Islet of Langerhans (tissue), 1 donor: ENCODE measurements at regions not wholly inside any gene's neighbourhood (a gene's known extent, or its start where the extent isn't known, plus 50 kb on each side); places are given as distances from the start of the nearest gene placed in this dataset.
A peak's percentile ranks its signal among the peaks of the same experiment; 100 is the strongest.

ENCODE experiments used
- FAIRE-seq: peaks from one replicate; lab custom pipeline; 2011; peaks lifted over from hg19 to GRCh38; lab: Jason Lieb, UNC

DNA sequence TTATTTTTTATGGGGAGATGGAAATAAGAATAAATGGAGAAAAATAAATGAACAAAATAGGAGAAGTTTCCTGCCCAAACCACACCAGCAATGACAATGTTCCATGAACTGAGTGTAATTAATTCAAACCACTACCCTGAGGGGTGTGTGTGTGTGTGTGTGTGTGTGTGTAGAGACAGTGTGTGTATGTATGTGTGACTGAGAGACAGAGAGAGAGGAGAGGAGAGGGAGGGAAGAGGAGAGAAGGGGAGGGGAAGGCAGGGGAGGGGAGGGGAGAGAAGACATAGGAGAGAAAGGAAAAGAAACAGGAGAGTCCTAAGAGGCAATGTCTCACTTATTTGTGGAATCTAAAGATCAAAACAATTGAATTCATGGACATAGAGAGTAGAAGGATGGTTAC is 65.0 kb upstream of the POU2AF1 start:
- no peak for FAIRE-seq

DNA sequence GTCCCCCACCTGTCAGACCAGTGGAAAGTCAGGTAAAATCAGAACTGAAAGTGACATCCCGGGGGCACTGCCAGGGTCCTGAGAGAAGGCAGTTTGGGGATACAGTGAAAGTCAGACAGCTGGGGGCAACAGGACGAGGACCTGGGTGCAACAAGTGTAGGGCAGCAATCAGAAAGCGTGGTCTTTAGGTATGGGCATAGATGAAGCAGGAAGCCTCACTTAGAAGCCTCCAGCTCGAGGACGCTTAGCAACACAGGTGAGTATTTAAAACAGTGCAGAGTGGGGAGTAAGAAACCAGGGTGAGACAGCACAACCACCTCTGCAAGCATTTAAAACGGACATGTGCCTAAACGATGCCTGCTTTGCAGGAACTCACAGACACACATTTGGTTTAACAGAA is 64.6 kb upstream of the POU2AF1 start:
- FAIRE-seq = no peak

DNA sequence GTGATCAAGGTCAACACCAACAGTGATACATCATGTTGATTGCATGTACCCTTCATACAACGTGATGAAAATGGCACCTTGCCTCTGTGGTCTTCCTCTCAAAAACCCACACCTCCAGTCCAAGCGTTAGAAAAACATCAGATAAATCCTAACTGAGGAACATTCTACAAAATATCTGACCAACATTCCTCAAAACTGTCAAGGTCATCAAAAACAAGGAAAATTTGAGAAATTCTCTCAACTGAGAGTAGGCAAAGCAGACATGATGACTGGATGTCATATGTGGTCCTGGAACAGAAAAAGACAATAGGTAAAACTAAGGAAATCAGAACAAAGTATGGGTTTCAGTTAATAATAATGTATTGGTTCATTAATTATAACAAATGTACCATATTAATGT is 64.0 kb upstream of the POU2AF1 start:
- FAIRE-seq = no peak

DNA sequence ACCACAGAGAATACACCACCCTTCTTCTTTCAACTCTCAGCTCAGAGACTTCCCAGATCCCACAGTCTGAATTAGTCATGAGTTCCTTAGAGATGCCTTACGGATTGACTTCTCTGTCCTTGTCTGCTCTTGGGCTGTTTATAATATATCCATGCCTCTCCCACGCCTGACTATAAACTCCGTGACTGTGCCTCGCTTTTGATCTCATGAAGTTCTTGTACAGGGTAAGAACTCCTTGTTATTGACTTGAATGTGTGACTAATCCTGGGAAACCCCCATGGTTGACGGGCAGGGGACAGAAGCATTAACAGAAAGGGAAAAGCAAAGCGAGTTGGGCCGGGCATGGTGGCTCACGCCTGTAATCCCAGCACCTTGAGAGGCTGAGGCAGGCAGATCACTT is 62.4 kb upstream of the POU2AF1 start:
- no peak for FAIRE-seq

DNA sequence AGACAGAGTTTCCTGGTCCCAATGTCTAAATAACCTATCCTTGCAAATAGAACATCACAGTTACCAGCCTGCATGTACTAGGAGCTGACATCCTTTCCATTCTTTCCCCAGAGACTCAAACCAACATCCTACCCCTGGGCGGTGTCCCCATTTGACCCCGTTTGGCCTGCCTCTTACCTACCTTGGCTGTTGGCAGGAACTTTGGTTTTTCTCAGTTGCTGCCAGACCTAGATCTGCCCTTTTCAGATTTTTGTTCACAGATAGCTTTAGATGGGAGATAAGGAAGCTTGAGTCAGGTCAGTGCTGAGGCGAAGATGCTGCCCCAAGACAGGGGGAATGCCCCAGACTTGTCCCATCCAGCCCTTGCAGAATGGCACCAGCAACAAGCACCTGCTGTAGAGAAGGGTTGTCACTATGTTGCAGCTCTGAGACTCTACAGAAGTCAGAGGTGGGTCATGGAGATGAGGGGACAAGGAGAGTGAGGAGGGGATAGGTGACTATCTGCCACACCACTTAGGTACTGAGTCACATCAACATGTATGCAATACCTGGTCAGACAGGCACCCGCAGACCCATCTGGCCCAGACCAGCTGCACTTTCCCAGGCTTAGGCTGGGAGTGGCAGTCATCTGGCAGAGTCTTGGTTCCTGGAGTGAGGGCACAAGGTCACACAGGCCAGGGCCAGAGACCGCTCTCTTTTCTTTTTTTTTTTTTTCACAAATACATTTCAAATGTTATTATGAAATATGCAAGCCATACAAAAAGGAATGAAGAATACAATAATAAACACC is 61.5 kb upstream of the POU2AF1 start:
- no peak for FAIRE-seq

DNA sequence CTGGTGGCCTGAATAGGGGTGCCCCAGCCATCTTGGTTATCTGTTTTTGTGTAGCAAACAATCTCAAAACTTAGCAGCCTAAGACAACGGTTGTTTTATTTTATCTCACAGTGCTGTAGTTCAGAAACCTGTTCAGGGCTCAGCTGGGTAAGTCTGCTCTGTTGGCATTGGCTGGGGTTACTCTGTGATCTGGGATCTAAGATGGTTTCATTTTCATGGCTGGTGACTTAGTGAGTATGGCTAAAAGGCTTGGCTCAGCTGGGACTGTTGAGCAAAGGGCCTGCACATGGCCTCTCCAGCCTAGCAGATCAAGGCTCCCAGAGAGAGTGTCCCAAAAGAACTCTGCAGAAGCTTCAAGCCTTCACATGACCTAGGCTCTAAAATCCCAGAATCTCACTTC is 60.8 kb upstream of the POU2AF1 start:
- no peak for FAIRE-seq

DNA sequence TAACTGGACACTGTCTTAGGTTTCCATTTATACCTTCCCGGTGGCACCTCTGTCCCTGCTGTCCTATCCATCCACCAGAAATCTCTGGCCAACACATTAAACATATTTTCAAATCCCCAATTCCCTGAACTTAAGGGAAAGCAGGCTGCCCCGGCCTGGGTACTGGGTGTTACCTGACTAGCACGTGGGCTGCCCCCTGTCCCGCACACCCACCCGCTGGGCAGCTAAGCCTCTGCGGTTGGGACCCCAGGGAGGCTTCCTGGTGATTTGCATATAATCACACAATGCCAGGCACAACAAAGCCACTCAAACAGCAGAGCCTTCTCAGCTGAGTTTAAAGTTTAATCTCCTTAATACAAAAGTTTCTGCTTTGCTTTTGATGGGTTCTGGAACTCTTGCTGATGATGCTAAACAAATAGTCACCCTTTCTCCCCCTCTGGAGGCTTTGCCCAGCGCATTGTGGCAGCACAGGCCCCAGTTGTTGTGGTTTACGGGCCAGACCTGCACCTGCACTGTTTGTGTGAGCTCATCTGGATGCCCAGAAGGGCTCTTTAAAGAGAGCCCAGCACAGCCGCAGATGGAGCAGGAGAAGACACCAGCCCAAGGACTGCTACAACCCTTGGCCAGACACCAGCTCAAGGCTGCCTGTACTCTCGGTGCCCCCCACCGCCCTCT is 59.9 kb upstream of the POU2AF1 start:
- FAIRE-seq = no peak

DNA sequence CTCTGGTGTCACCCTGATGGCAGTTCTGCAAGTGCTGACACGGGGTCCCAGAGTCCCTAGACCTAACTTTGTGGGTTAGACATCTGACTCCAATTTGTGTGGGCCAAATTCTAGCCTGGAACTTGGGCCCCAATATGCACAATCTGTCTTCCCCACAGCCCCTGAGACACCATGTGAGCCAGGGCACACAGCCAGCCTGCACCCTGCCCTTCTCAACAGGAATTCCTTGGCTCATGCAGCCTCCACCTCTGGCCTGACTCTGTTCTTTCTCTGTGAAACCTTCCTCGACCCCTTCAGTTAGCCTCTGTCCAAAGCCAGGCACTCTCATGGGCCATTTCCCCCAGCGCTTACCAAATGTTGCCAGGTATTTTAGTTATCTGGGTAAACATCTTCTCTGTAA is 59.1 kb upstream of the POU2AF1 start:
- FAIRE-seq = no peak

DNA sequence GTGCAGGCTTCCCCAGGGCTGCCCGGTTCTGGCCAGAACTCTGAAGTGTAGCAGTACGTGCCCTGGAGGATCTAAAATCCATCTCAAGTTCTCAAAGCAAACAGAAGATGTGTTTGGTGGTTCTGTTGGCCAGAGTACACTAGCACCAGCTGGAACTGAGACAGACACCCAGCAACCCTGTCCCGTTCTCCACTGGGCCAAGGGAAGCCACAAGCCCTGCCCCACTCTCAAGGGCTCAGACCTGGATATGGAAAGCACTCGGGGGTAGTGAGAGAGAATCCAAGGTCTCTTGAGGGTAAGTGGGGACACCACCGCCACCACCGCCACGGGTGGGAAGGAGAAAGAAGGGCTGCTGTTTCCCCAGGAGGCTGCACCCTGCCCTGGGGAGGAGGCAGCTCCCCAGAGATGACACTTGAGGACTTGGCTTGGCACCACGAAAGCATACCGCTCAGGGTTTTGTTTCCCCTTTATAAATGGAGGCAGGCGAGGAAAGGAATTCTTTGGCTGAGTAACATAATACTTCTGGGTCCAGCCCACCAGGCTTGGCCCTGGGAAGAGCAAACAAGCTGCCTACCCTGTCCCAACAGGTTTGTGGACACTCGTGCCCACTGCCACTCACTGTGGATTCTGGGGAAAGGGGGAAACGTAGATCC is 56.1 kb upstream of the POU2AF1 start:
- FAIRE-seq = no peak

DNA sequence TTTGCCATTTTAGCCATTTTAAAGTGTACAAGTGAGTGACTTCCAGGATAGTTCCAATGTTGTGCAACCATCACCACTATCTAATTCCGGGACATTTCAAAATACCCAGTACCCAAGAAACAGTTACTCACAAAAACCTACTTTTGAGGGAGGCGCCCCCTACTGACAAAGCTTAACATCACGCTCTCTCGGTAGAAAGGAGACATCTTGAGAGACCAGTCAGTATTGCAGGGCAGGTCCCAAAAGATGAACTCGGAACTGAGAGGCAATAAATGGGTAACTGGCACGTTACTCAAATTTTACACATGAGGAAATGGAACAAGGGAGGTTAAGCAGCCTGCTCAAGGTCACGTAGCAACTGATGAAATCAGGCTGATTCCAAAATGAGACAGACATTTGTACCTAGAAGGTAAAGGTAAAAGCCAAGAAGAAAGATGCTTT is 50.0 kb upstream of the POU2AF1 start:
- FAIRE-seq = peak; percentile 24
